K562 (cell line): ENCODE measurements at regions not wholly inside any gene's neighbourhood (a gene's known extent, or its start where the extent isn't known, plus 50 kb on each side); places are given as distances from the start of the nearest gene placed in this dataset.

ENCODE experiments used
- POLR2A ChIP-seq: fragments of 450-650 bp; conservative IDR thresholded peaks from 2 replicates; pipeline ENCODE4 v1.6.1; 2016
- ZNF263 ChIP-seq: sonication (generic); formaldehyde crosslinking; IDR thresholded peaks from 2 replicates; pipeline ENCODE4 v1.8.0; 2022; ENCODE audit warnings: mild to moderate bottlenecking, missing genetic modification reagents, borderline replicate concordance

- TF ChIP-seq POLR2A (no peak), ZNF263 (CRISPR knock-in tag) (no peak)
Measured at GRCh38 chr16:62927122-62927521, 890.9 kb upstream of the CDH8 start.
